ENCODE measurements at regions not wholly inside any gene's neighbourhood (a gene's known extent, or its start where the extent isn't known, plus 50 kb on each side); places are given as distances from the start of the nearest gene placed in this dataset.
A peak's percentile ranks its signal among the peaks of the same experiment; 100 is the strongest.

DNA sequence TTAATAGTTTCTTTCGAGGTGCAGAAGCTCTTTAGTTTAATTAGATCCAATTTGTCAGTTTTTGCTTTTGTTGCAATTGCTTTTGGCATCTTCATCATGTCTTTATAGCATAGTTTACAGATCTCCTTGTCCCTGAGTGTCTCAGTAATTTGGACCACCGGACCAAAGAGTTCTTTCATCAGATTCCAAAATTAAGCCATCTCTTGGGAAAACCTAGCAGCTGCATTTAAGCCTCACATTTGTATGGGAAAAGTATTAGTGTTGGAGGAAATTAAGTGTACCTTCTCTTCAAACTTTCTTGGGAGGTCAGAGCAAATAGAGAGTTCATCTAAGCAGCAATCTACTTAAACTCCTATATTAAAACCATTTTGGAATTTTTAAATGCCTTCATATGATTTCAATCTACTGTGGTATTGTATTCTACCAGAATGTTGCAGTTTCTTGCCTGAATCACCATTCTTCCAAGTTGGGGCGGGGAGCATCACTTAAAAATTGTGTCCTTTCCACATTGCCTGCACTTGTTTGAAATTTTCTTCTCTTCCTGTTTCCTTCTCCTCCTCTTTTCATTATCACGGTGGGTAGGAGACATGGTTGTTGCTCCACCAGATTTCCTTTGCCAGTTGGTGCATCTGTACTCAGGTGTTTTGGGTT, 97.3 kb upstream of the DAB2 start:
- H3K4me3 ChIP-seq: no peak overlapping the region
- TF ChIP-seq, protein P1, sequence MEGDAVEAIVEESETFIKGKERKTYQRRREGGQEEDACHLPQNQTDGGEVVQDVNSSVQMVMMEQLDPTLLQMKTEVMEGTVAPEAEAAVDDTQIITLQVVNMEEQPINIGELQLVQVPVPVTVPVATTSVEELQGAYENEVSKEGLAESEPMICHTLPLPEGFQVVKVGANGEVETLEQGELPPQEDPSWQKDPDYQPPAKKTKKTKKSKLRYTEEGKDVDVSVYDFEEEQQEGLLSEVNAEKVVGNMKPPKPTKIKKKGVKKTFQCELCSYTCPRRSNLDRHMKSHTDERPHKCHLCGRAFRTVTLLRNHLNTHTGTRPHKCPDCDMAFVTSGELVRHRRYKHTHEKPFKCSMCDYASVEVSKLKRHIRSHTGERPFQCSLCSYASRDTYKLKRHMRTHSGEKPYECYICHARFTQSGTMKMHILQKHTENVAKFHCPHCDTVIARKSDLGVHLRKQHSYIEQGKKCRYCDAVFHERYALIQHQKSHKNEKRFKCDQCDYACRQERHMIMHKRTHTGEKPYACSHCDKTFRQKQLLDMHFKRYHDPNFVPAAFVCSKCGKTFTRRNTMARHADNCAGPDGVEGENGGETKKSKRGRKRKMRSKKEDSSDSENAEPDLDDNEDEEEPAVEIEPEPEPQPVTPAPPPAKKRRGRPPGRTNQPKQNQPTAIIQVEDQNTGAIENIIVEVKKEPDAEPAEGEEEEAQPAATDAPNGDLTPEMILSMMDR (IDR thresholded peaks at IDR 0.05): no peak
- no peak overlapping the region for H3K27ac ChIP-seq
- no peak for DNase-seq (ENCODE audit: low spot score)

- Histone ChIP-seq H3K27ac (peak overlapping the region in 1 of 2 donors; percentile 57), H3K4me3 (no peak overlapping the region)
- no peak for DNase-seq (ENCODE audit: low spot score)
- TF ChIP-seq, protein P1 (IDR thresholded peaks at IDR 0.05): no peak
These were observed 96.5 kb upstream of the DAB2 start for GRCh38 chr5:39521098-39521860.

GRCh38 chr5:39520232-39520572, 95.4 kb upstream of the DAB2 start:
- TF ChIP-seq, protein P1 (IDR thresholded peaks at IDR 0.05): no peak
- peak overlapping the region; percentile 30 to 57 for H3K27ac ChIP-seq
- peak overlapping the region; percentile 11 for H3K4me3 ChIP-seq
- no peak for DNase-seq (ENCODE audit: low spot score)

- Histone ChIP-seq H3K27ac (peak overlapping the region in 1 of 2 donors; percentile 15), H3K4me3 (peak overlapping the region; percentile 11)
- TF ChIP-seq, protein P1 (IDR thresholded peaks at IDR 0.05): no peak
- DNase-seq (ENCODE audit: low spot score): no peak
These were observed 94.9 kb upstream of the DAB2 start for GRCh38 chr5:39519566-39520231.

GRCh38 chr5:39519079-39519478, 94.3 kb upstream of the DAB2 start:
- Histone ChIP-seq H3K4me3 (no peak overlapping the region), H3K27ac (no peak overlapping the region)
- DNase-seq (ENCODE audit: low spot score): no peak
- TF ChIP-seq, protein P1 (IDR thresholded peaks at IDR 0.05): no peak

- TF ChIP-seq, protein P1 (IDR thresholded peaks at IDR 0.05): no peak
- Histone ChIP-seq H3K27ac (peak overlapping the region in 1 of 2 donors; percentile 2), H3K4me3 (no peak overlapping the region)
- no peak for DNase-seq (ENCODE audit: low spot score)
These were observed 93.7 kb upstream of the DAB2 start for GRCh38 chr5:39518516-39518915.

Measured in coronary artery (tissue), 2 donors.